ENCODE measurements at regions not wholly inside any gene's neighbourhood (a gene's known extent, or its start where the extent isn't known, plus 50 kb on each side); places are given as distances from the start of the nearest gene placed in this dataset.

DNA sequence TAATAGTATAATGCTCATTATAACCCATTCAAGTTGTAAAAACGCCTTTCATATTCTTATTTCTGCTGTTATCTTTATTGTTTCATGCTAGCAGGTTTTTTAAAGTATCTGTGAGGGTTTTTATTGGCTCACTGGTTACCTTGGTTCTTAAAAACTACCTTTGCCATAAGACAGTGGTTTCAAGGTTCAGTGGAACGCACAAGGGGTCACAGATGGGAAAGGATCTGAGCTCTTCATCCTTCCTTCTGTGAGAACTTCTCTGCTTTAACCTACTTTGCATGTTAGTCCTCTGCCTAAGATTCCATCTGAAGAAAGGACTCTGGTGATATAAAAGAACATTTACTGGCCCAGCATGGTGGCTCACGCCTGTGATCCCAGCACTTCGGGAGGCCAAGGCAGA, 492.6 kb downstream of the CD83 start:
- no peak overlapping the region for H3K9ac ChIP-seq
- H3K4me3 ChIP-seq (ENCODE audit: low read depth in 2 of 2, low read length in 1 of 2): no peak overlapping the region
- DNase-seq: no peak
- H4K20me1 ChIP-seq (ENCODE audit: insufficient read depth): no peaks in the 10 kb centered on the region
- ChIA-PET CTCF (no interaction called here), POLR2A (no interaction called here)
- no peaks in the 10 kb centered on the region for H3K36me3 ChIP-seq (replicated peaks in 1 of 2; ENCODE audit: control insufficient read depth in 1 of 2, insufficient read depth in 2 of 2, low read length in 1 of 2)
- H3K9me2 ChIP-seq: no peaks in the 10 kb centered on the region
- no peaks in the 10 kb centered on the region for H3K79me2 ChIP-seq (ENCODE audit: insufficient read depth)
- H3K4me2 ChIP-seq: no peak overlapping the region
- no peak overlapping the region for H3K27ac ChIP-seq (ENCODE audit: low read depth in 2 of 2, low read length in 1 of 2)
- no peak overlapping the region for H2AFZ ChIP-seq (ENCODE audit: low read depth)
- H3K4me1 ChIP-seq (ENCODE audit: control insufficient read depth in 1 of 2, insufficient read depth in 2 of 2, low read depth in 1 of 2, low read length in 1 of 2): no peaks in the 10 kb centered on the region
- TF ChIP-seq RCOR1 (IDR thresholded peaks at IDR 0.05; ENCODE audit: low read length) (no peak), JUND (IDR thresholded peaks at IDR 0.05) (no peak), FOSL2 (IDR thresholded peaks at IDR 0.05; ENCODE audit: borderline replicate concordance, low read depth) (no peak)
- TF ChIP-seq, protein P1, sequence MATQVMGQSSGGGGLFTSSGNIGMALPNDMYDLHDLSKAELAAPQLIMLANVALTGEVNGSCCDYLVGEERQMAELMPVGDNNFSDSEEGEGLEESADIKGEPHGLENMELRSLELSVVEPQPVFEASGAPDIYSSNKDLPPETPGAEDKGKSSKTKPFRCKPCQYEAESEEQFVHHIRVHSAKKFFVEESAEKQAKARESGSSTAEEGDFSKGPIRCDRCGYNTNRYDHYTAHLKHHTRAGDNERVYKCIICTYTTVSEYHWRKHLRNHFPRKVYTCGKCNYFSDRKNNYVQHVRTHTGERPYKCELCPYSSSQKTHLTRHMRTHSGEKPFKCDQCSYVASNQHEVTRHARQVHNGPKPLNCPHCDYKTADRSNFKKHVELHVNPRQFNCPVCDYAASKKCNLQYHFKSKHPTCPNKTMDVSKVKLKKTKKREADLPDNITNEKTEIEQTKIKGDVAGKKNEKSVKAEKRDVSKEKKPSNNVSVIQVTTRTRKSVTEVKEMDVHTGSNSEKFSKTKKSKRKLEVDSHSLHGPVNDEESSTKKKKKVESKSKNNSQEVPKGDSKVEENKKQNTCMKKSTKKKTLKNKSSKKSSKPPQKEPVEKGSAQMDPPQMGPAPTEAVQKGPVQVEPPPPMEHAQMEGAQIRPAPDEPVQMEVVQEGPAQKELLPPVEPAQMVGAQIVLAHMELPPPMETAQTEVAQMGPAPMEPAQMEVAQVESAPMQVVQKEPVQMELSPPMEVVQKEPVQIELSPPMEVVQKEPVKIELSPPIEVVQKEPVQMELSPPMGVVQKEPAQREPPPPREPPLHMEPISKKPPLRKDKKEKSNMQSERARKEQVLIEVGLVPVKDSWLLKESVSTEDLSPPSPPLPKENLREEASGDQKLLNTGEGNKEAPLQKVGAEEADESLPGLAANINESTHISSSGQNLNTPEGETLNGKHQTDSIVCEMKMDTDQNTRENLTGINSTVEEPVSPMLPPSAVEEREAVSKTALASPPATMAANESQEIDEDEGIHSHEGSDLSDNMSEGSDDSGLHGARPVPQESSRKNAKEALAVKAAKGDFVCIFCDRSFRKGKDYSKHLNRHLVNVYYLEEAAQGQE (IDR thresholded peaks at IDR 0.05; ENCODE audit: low read depth, low read length): no peak
- no peaks in the 10 kb centered on the region for H3K9me3 ChIP-seq
- H3K27me3 ChIP-seq (ENCODE audit: insufficient read depth): no peaks in the 10 kb centered on the region
- H3F3A ChIP-seq (replicated peaks; ENCODE audit: insufficient read depth): no peaks in the 10 kb centered on the region
- WGBS (ENCODE audit: low lambda C conversion rate): 42% methylated on average over 4 of the region's 4 CpGs

- Histone ChIP-seq H3F3A (replicated peaks; ENCODE audit: insufficient read depth) (no peaks in the 10 kb centered on the region), H4K20me1 (ENCODE audit: insufficient read depth) (no peaks in the 10 kb centered on the region), H3K4me2 (no peak overlapping the region), H3K27me3 (ENCODE audit: insufficient read depth) (no peaks in the 10 kb centered on the region), H3K9me2 (no peaks in the 10 kb centered on the region), H3K9me3 (no peaks in the 10 kb centered on the region), H3K36me3 (replicated peaks in 1 of 2; ENCODE audit: control insufficient read depth in 1 of 2, insufficient read depth in 2 of 2, low read length in 1 of 2) (no peaks in the 10 kb centered on the region), H3K4me3 (ENCODE audit: low read depth in 2 of 2, low read length in 1 of 2) (no peak overlapping the region; a peak in 1 of 4 replicates), H2AFZ (ENCODE audit: low read depth) (no peak overlapping the region), H3K27ac (ENCODE audit: low read depth in 2 of 2, low read length in 1 of 2) (no peak overlapping the region), H3K79me2 (ENCODE audit: insufficient read depth) (no peaks in the 10 kb centered on the region), H3K9ac (no peak overlapping the region), H3K4me1 (ENCODE audit: control insufficient read depth in 1 of 2, insufficient read depth in 2 of 2, low read depth in 1 of 2, low read length in 1 of 2) (no peaks in the 10 kb centered on the region)
- no peak for DNase-seq
- ChIA-PET POLR2A (no interaction called here), CTCF (no interaction called here)
- WGBS (ENCODE audit: low lambda C conversion rate): 31% methylated on average over 14 of the region's 14 CpGs
- no peak for TF ChIP-seq ELF1 (IDR thresholded peaks at IDR 0.05)
- TF ChIP-seq RFX5 (IDR thresholded peaks at IDR 0.05; ENCODE audit: low read length): no peak
- TF ChIP-seq, protein P2, sequence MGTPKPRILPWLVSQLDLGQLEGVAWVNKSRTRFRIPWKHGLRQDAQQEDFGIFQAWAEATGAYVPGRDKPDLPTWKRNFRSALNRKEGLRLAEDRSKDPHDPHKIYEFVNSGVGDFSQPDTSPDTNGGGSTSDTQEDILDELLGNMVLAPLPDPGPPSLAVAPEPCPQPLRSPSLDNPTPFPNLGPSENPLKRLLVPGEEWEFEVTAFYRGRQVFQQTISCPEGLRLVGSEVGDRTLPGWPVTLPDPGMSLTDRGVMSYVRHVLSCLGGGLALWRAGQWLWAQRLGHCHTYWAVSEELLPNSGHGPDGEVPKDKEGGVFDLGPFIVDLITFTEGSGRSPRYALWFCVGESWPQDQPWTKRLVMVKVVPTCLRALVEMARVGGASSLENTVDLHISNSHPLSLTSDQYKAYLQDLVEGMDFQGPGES (IDR thresholded peaks at IDR 0.05; ENCODE audit: low read depth, low read length): no peak
- no peak for TF ChIP-seq YY1 (IDR thresholded peaks at IDR 0.05; ENCODE audit: low read depth)
- TF ChIP-seq, protein P1 (IDR thresholded peaks at IDR 0.05; ENCODE audit: low read depth, low read length): no peak
- no peak for TF ChIP-seq SIN3A (IDR thresholded peaks at IDR 0.05; ENCODE audit: borderline replicate concordance, low read depth, low read length)
- TF ChIP-seq GATA2 (CRISPR knock-in tag; IDR thresholded peaks at IDR 0.05): no peak
- TF ChIP-seq SMC3 (IDR thresholded peaks at IDR 0.05; ENCODE audit: low read depth, low read length): no peak
- TF ChIP-seq FOXM1 (IDR thresholded peaks at IDR 0.05; ENCODE audit: low read depth): no peak
- TF ChIP-seq, protein P3, sequence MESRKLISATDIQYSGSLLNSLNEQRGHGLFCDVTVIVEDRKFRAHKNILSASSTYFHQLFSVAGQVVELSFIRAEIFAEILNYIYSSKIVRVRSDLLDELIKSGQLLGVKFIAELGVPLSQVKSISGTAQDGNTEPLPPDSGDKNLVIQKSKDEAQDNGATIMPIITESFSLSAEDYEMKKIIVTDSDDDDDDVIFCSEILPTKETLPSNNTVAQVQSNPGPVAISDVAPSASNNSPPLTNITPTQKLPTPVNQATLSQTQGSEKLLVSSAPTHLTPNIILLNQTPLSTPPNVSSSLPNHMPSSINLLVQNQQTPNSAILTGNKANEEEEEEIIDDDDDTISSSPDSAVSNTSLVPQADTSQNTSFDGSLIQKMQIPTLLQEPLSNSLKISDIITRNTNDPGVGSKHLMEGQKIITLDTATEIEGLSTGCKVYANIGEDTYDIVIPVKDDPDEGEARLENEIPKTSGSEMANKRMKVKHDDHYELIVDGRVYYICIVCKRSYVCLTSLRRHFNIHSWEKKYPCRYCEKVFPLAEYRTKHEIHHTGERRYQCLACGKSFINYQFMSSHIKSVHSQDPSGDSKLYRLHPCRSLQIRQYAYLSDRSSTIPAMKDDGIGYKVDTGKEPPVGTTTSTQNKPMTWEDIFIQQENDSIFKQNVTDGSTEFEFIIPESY (IDR thresholded peaks at IDR 0.05; ENCODE audit: borderline replicate concordance, low read depth): no peak
- TF ChIP-seq TEAD4 (IDR thresholded peaks at IDR 0.05; ENCODE audit: borderline replicate concordance, insufficient read depth): no peak
- TF ChIP-seq FOXJ3 (CRISPR knock-in tag; IDR thresholded peaks at IDR 0.05): no peak
- TF ChIP-seq GABPA (IDR thresholded peaks at IDR 0.05; ENCODE audit: low read depth): no peak
- no peak for TF ChIP-seq TCF12 (IDR thresholded peaks at IDR 0.05)
These were observed 494.7 kb downstream of the CD83 start for GRCh38 chr6:14612016-14612980.

Data from SK-N-SH (cell line).